ENCODE measurements at regions not wholly inside any gene's neighbourhood (a gene's known extent, or its start where the extent isn't known, plus 50 kb on each side); places are given as distances from the start of the nearest gene placed in this dataset.
A peak's percentile ranks its signal among the peaks of the same experiment; 100 is the strongest.

DNA sequence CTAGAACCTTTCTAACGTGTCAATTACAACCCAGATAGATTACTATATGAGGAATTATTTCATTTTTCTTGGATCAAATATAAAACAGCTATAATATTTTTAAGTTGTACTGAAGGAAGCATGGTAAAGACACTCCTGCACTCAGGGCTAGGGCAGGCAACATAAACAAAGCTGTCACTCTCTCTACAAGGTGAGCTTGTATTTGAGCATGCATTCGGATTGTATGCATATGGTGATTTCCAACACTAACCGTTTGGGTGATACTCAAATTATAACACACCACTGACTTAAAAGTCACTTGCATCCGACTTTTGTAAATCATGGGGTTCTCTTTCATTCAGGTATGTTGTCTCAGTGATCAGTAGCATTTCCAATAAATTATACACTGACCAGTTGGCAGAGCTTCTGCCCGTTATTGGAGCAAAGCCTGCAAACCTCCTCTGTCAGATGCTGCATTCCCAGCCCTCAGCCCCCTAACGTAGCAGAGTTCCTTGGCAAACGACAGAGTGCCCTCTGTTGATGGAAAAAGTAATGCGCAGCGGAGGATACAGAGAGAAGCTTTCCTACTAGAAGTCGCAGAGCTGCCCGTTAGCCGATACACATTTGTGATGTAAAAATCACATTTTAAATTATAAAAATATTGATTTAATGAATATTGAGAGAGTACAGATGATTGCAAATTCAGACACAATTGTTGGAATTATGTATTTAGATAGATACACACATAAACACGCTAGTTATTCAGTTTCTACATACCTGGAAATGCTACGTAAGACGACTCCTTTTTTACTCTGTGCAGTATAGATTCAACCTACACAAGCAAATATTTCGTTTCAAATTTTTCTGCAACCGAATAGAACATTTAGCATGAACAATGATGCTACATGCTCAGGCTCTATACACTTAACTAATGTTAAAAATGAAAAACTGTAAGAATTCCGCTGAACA, 173.9 kb upstream of the SP4 start:
- Histone ChIP-seq H3K9ac (ENCODE audit: insufficient read length, low read depth) (no peak overlapping the region), H3K4me3 (ENCODE audit: insufficient read length, low read depth) (no peak overlapping the region), H3K27me3 (ENCODE audit: insufficient read depth, insufficient read length) (peaks cover 6% of the 10 kb centered on the region), H3K4me1 (ENCODE audit: insufficient read depth, insufficient read length) (no peaks in the 10 kb centered on the region), H3K9me3 (ENCODE audit: insufficient read depth, low read length) (no peaks in the 10 kb centered on the region), H3K36me3 (ENCODE audit: insufficient read depth, insufficient read length, low read length) (no peaks in the 10 kb centered on the region)
- peak; percentile 96 for DNase-seq (ENCODE audit: low read depth, low spot score)
- TF ChIP-seq SUZ12 (IDR thresholded peaks at IDR 0.05; ENCODE audit: extremely low read depth, insufficient read depth, insufficient read length): no peak
- no peak for TF ChIP-seq ZNF274 (IDR thresholded peaks at IDR 0.05; ENCODE audit: low read depth, low read length)
- TF ChIP-seq YY1 (IDR thresholded peaks at IDR 0.05; ENCODE audit: insufficient read depth, insufficient read length): no peak

DNA sequence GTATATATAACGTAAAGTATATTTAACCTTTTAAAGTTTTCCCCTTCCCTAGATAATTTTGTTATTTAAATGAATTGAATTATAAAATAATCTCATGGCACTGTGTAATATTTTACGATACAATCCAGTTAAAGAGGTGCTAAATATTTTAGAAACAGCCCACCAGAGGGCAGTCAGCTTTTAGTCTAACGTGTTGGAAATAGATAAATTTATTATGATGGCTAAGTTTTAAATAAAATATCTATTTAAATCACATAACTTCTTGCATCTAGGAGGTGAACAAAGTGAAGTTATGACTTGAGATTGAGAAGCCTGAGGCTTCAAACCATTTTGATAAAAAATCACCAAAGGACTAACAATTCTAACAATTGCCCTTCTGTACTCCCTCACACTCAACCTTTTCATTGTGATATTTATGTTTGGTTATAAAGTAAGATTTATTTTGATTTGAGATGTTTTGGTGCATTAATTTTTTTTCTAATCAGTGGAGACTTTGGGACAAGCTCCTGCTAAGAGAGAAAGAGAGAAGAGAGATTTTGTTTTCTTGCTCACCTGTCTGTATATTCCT, 171.5 kb upstream of the SP4 start:
- no peak for DNase-seq (ENCODE audit: low read depth, low spot score)
- TF ChIP-seq ZNF274 (IDR thresholded peaks at IDR 0.05; ENCODE audit: low read depth, low read length): no peak
- TF ChIP-seq SUZ12 (IDR thresholded peaks at IDR 0.05; ENCODE audit: extremely low read depth, insufficient read depth, insufficient read length): no peak
- no peak for TF ChIP-seq YY1 (IDR thresholded peaks at IDR 0.05; ENCODE audit: insufficient read depth, insufficient read length)
- Histone ChIP-seq H3K9ac (ENCODE audit: insufficient read length, low read depth) (no peak overlapping the region), H3K36me3 (ENCODE audit: insufficient read depth, insufficient read length, low read length) (no peaks in the 10 kb centered on the region), H3K4me3 (ENCODE audit: insufficient read length, low read depth) (no peak overlapping the region), H3K27me3 (ENCODE audit: insufficient read depth, insufficient read length) (peaks cover 6% of the 10 kb centered on the region), H3K4me1 (ENCODE audit: insufficient read depth, insufficient read length) (no peaks in the 10 kb centered on the region), H3K9me3 (ENCODE audit: insufficient read depth, low read length) (no peaks in the 10 kb centered on the region)

DNA sequence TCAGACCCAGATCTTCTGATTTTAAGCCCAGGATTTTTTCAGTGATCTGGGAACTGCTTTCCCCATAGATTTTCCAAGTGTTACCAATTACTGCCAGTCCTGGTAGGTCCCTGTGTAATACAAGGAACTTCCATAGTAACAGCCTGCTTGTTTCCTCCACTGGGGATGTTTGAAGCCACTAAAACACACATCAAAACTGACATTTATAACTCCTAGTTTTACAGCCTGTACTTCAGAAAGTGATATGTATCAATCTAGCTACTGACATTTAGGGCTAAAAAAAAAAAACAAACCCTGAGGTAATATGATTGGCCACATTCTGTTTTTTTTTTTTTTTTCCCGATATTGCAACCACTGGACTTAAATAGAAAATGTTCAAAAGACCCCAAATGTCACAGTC, 166.9 kb upstream of the SP4 start:
- no peaks in the 10 kb centered on the region for H3K36me3 ChIP-seq (ENCODE audit: insufficient read depth, insufficient read length, low read length)
- no peaks in the 10 kb centered on the region for H3K9me3 ChIP-seq (ENCODE audit: insufficient read depth, low read length)
- DNase-seq (ENCODE audit: low read depth, low spot score): no peak
- H3K9ac ChIP-seq (ENCODE audit: insufficient read length, low read depth): no peak overlapping the region
- no peak for TF ChIP-seq SUZ12 (IDR thresholded peaks at IDR 0.05; ENCODE audit: extremely low read depth, insufficient read depth, insufficient read length)
- no peak for TF ChIP-seq ZNF274 (IDR thresholded peaks at IDR 0.05; ENCODE audit: low read depth, low read length)
- no peak for TF ChIP-seq YY1 (IDR thresholded peaks at IDR 0.05; ENCODE audit: insufficient read depth, insufficient read length)
- H3K4me3 ChIP-seq (ENCODE audit: insufficient read length, low read depth): no peak overlapping the region
- peaks cover 3% of the 10 kb centered on the region for H3K4me1 ChIP-seq (ENCODE audit: insufficient read depth, insufficient read length)
- H3K27me3 ChIP-seq (ENCODE audit: insufficient read depth, insufficient read length): no peaks in the 10 kb centered on the region

DNA sequence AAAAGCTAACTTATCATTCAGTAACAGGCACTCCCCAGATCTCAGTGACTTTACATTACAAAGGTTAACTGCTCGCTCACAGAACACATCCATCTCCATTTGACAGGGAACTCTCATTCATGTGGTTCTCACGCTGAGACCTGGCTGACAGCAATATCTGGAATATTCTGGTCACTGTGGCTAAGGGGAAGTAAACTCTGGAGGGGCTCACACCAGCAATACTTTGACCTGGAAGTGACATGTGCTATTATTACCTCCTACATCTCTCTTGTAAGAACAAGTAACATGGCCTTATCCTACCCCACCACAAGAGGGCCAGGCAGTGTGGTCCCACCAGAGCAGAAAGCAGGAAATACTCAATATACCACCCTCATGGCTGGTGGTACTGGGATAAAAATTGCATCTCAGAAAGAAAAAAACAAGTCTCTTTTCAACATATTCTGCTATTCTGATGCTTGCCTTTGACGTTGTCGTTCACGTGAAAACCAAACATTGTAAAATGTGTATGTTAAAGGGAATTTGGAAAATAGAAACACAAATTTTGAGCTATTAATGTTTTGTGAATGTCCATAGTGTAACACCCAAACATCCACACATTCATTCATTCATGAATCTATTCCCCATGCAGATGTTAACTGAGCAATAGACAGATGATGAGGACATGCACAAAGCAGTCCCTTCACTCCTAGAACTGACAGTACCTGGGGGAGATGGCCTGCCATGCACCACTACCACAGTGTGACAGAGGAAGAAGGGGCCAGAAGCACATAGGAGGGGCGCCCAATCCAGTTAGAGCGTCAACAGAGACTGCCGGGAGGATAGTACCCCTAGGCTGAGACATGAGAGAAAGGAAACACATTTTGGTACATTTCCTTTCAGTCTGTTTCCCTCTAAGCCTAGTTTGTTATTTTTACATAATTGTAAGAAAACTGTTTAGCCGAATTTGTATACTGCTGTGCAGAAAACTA, 166.0 kb upstream of the SP4 start:
- Histone ChIP-seq H3K4me3 (ENCODE audit: insufficient read length, low read depth) (no peak overlapping the region), H3K9ac (ENCODE audit: insufficient read length, low read depth) (no peak overlapping the region), H3K36me3 (ENCODE audit: insufficient read depth, insufficient read length, low read length) (no peaks in the 10 kb centered on the region), H3K27me3 (ENCODE audit: insufficient read depth, insufficient read length) (no peaks in the 10 kb centered on the region), H3K4me1 (ENCODE audit: insufficient read depth, insufficient read length) (peaks cover 3% of the 10 kb centered on the region), H3K9me3 (ENCODE audit: insufficient read depth, low read length) (no peaks in the 10 kb centered on the region)
- TF ChIP-seq YY1 (IDR thresholded peaks at IDR 0.05; ENCODE audit: insufficient read depth, insufficient read length): no peak
- peak; percentile 89 for DNase-seq (ENCODE audit: low read depth, low spot score)

DNA sequence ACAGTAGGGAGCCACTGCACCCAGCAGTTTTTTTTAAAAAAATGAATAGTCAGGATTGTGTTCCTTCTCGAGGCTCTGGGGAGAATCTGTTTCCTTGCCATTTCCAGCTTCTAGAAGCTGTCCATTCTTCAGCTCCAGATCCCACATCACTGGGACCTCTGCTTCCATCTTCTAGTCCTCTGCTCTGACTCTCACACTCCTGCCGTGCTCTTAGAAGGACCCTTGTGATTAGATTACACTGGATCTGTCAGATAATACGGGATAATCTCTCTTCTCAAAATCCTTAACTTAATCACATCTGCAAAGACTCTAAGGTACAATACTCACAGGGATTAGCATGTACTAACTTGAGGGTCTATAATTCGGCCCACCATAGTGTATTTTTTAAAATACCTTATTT, 158.9 kb upstream of the SP4 start:
- DNase-seq (ENCODE audit: low read depth, low spot score): no peak
- Histone ChIP-seq H3K4me1 (ENCODE audit: insufficient read depth, insufficient read length) (no peaks in the 10 kb centered on the region), H3K27me3 (ENCODE audit: insufficient read depth, insufficient read length) (no peaks in the 10 kb centered on the region), H3K4me3 (ENCODE audit: insufficient read length, low read depth) (no peak overlapping the region), H3K9me3 (ENCODE audit: insufficient read depth, low read length) (no peaks in the 10 kb centered on the region), H3K9ac (ENCODE audit: insufficient read length, low read depth) (no peak overlapping the region), H3K36me3 (ENCODE audit: insufficient read depth, insufficient read length, low read length) (no peaks in the 10 kb centered on the region)
- TF ChIP-seq ZNF274 (IDR thresholded peaks at IDR 0.05; ENCODE audit: low read depth, low read length) (no peak), SUZ12 (IDR thresholded peaks at IDR 0.05; ENCODE audit: extremely low read depth, insufficient read depth, insufficient read length) (no peak), YY1 (IDR thresholded peaks at IDR 0.05; ENCODE audit: insufficient read depth, insufficient read length) (no peak)

DNA sequence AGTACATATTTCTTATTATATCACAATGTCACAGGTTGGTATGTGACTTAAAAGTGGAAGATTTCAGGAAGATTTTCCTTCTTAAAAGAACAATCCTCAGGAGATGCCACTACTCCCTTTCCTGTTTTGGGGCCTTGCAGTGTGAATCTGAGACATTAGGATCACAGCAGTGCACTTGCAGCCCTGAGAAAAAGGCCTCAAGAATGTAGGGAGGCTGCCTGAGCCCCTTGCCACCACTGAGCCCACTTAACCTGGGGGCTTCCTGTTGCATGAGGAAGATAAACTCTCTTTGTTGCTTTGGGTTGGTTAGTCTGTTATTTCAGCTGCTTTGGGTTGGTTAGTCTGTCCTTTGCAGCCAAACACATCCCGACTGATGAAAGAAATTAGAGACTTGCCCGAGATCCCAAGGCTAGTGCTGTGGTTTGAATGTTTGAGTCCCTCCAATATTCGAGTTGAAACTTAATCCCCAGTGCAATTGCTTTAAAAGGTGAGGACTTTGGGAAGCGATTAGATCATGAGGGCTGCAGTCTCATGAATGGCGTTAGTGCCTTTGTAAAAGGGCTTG, 151.3 kb upstream of the SP4 start:
- peak; percentile 62 for DNase-seq (ENCODE audit: low read depth, low spot score)
- H3K9me3 ChIP-seq (ENCODE audit: insufficient read depth, low read length): no peaks in the 10 kb centered on the region

More for the DNA sequence above, 151.3 kb upstream of the SP4 start:
- Histone ChIP-seq H3K4me1 (ENCODE audit: insufficient read depth, insufficient read length) (no peaks in the 10 kb centered on the region), H3K36me3 (ENCODE audit: insufficient read depth, insufficient read length, low read length) (no peaks in the 10 kb centered on the region), H3K27me3 (ENCODE audit: insufficient read depth, insufficient read length) (no peaks in the 10 kb centered on the region), H3K4me3 (ENCODE audit: insufficient read length, low read depth) (no peak overlapping the region), H3K9ac (ENCODE audit: insufficient read length, low read depth) (no peak overlapping the region)
- no peak for TF ChIP-seq YY1 (IDR thresholded peaks at IDR 0.05; ENCODE audit: insufficient read depth, insufficient read length)
- no peak for TF ChIP-seq SUZ12 (IDR thresholded peaks at IDR 0.05; ENCODE audit: extremely low read depth, insufficient read depth, insufficient read length)
- TF ChIP-seq ZNF274 (IDR thresholded peaks at IDR 0.05; ENCODE audit: low read depth, low read length): no peak
